ENCODE measurements at regions not wholly inside any gene's neighbourhood (a gene's known extent, or its start where the extent isn't known, plus 50 kb on each side); places are given as distances from the start of the nearest gene placed in this dataset.
"Not testable (repeated sequence)": the region's sequence is repeated elsewhere in the genome, so short reads cannot be mapped to it uniquely, and the experiment has no call there.

- TF ChIP-seq CTCF, POLR2A (IDR thresholded peaks at IDR 0.05): not testable (repeated sequence)
These were observed 156.2 kb downstream of the KCNJ18 start for GRCh38 chr17:21848510-21848909.
